Liver (tissue), 8 donors: ENCODE measurements at regions not wholly inside any gene's neighbourhood (a gene's known extent, or its start where the extent isn't known, plus 50 kb on each side); places are given as distances from the start of the nearest gene placed in this dataset.

Experiments
- DNase-seq: peaks from one replicate; pipeline ENCODE4 v3.0.0-alpha.2; 2017; ENCODE audit warnings: low spot score
- H3K27ac ChIP-seq, 2 donors: one replicate each; pipeline ENCODE4 v1.7.0; 2013; ENCODE audit warnings: inconsistent platforms in 2 of 2, low read length in 2 of 2, control low read depth in 1 of 2, low read depth in 1 of 2, mild to moderate bottlenecking in 1 of 2
- H3K27me3 ChIP-seq, 4 donors: one replicate each; pipeline versions ENCODE4 v1.6.1 to v1.7.0; 2013; ENCODE audit warnings: low read length in 3 of 4, inconsistent platforms in 1 of 4, mild to moderate bottlenecking in 1 of 4, moderate library complexity in 1 of 4; ENCODE audit not compliant: control insufficient read depth in 4 of 4, insufficient read depth in 4 of 4
- H3K36me3 ChIP-seq, 4 donors: one replicate each; pipeline versions ENCODE4 v1.6.1 to v1.7.0; 2013; ENCODE audit warnings: low read length in 3 of 4, mild to moderate bottlenecking in 3 of 4, low read depth in 1 of 4, moderate library complexity in 1 of 4; ENCODE audit not compliant: control insufficient read depth in 4 of 4, insufficient read depth in 3 of 4
- H3K4me1 ChIP-seq, 4 donors: one replicate each; pipeline versions ENCODE4 v1.6.1 to v1.7.0; 2013; ENCODE audit warnings: low read length in 3 of 4, mild to moderate bottlenecking in 3 of 4, moderate library complexity in 1 of 4; ENCODE audit not compliant: control insufficient read depth in 4 of 4, insufficient read depth in 4 of 4
- H3K4me3 ChIP-seq, 3 donors: one replicate each; pipeline versions ENCODE4 v1.6.1 to v1.7.0; 2013; ENCODE audit warnings: low read length in 3 of 3, control low read depth in 1 of 3, low read depth in 1 of 3, mild to moderate bottlenecking in 1 of 3
- H3K9ac ChIP-seq, 2 donors: one replicate each; pipeline ENCODE4 v1.7.0; 2013; ENCODE audit warnings: low read length in 2 of 2, mild to moderate bottlenecking in 2 of 2, moderate library complexity in 2 of 2, control low read depth in 1 of 2, low read depth in 1 of 2
- H3K9me3 ChIP-seq, 4 donors: one replicate each; pipeline versions ENCODE4 v1.6.1 to v1.7.0; 2013; ENCODE audit warnings: low read length in 3 of 4; ENCODE audit not compliant: control insufficient read depth in 4 of 4
- CTCF ChIP-seq: fragments of 150-350 bp; IDR thresholded peaks from 2 replicates; pipeline ENCODE4 v1.5.1; 2017; ENCODE audit warnings: improper control_type of control experiment, low read depth, low read length; ENCODE audit not compliant: missing input control
- EGR1 ChIP-seq, 2 donors: IDR thresholded peaks; 2 replicates each; pipeline ENCODE4 v1.6.1; 2016 to 2018; ENCODE audit warnings: antibody characterized with exemption in 2 of 2, low read depth in 2 of 2
- FOXA1 ChIP-seq: IDR thresholded peaks from 2 replicates; pipeline ENCODE4 v1.6.1; 2016; ENCODE audit warnings: antibody characterized with exemption
- FOXA2 ChIP-seq: IDR thresholded peaks from 2 replicates; pipeline ENCODE4 v1.6.1; 2016; ENCODE audit warnings: antibody characterized with exemption
- HNF4G ChIP-seq: IDR thresholded peaks from 2 replicates; pipeline ENCODE4 v1.6.1; 2016; ENCODE audit warnings: antibody characterized with exemption
- JUND ChIP-seq, 2 donors: IDR thresholded peaks; 2 replicates each; pipeline ENCODE4 v1.6.1; 2016; ENCODE audit warnings: antibody characterized with exemption in 2 of 2
- MAX ChIP-seq: IDR thresholded peaks from 2 replicates; pipeline ENCODE4 v1.6.1; 2016; ENCODE audit warnings: antibody characterized with exemption
- NR2F2 ChIP-seq: IDR thresholded peaks from 2 replicates; pipeline ENCODE4 v1.6.1; 2016; ENCODE audit warnings: antibody characterized with exemption
- RAD21 ChIP-seq, 2 donors: IDR thresholded peaks; 2 replicates each; pipeline ENCODE4 v1.6.1; 2016; ENCODE audit warnings: antibody characterized with exemption in 2 of 2, mild to moderate bottlenecking in 2 of 2
- REST ChIP-seq: IDR thresholded peaks from 2 replicates; pipeline ENCODE4 v1.6.1; 2016; ENCODE audit warnings: antibody characterized with exemption, mild to moderate bottlenecking
- RXRA ChIP-seq, 2 donors: IDR thresholded peaks; 2 replicates each; pipeline ENCODE4 v1.6.1; 2017 to 2018; ENCODE audit warnings: antibody characterized with exemption in 2 of 2, mild to moderate bottlenecking in 1 of 2
- SP1 ChIP-seq: IDR thresholded peaks from 2 replicates; pipeline ENCODE4 v1.6.1; 2018; ENCODE audit warnings: antibody characterized with exemption, mild to moderate bottlenecking
- TAF1 ChIP-seq: conservative IDR thresholded peaks from 2 replicates; pipeline ENCODE4 v1.6.1; 2016; ENCODE audit warnings: antibody characterized with exemption, mild to moderate bottlenecking
- YY1 ChIP-seq: IDR thresholded peaks from 2 replicates; pipeline ENCODE4 v1.6.1; 2016; ENCODE audit warnings: antibody characterized with exemption, mild to moderate bottlenecking
- WGBS: extraction: QIAGEN DNeasy Blood & Tissue Kit; methylation state at CpG from one replicate; pipeline ENCODE4 v1.1.7; 2013; 5-methylcytosine and 5-hydroxymethylcytosine counted together
- TF ChIP-seq, protein P1 (sequence below): IDR thresholded peaks from 2 replicates; pipeline ENCODE4 v1.6.1; 2016; ENCODE audit warnings: antibody characterized with exemption
- TF ChIP-seq, protein P2 (sequence below): IDR thresholded peaks from 2 replicates; pipeline ENCODE4 v1.6.1; 2016; ENCODE audit warnings: antibody characterized with exemption
- donor health status: healthy.
- donor health status: healthy.
- donor health status: healthy.
- donor health status: healthy.
- donor health status: healthy.

GRCh38 chr10:24041834-24042233 lies 167.1 kb upstream of the KIAA1217 start:
- no peaks in the 10 kb centered on the region for H3K9me3 ChIP-seq
- 67% methylated on average over 8 of the region's 8 CpGs for WGBS
- DNase-seq, result no peak

More at GRCh38 chr10:24041834-24042233, 167.1 kb upstream of the KIAA1217 start:
- no peaks in the 10 kb centered on the region for H3K36me3 ChIP-seq
- H3K27ac ChIP-seq, result no peak overlapping the region
- no peak overlapping the region for H3K4me3 ChIP-seq
- H3K4me1 ChIP-seq, result no peaks in the 10 kb centered on the region
- TF ChIP-seq EGR1 (IDR thresholded peaks at IDR 0.05; ENCODE audit: low read depth in 2 of 2) (no peak), MAX (no peak), YY1 (no peak), REST (no peak), FOXA2 (no peak), CTCF (no peak), FOXA1 (no peak), RAD21 (IDR thresholded peaks at IDR 0.05) (no peak), RXRA (IDR thresholded peaks at IDR 0.05) (no peak), JUND (IDR thresholded peaks at IDR 0.05) (no peak), NR2F2 (no peak), SP1 (no peak), TAF1 (no peak), HNF4G (no peak)
- TF ChIP-seq, protein P1, sequence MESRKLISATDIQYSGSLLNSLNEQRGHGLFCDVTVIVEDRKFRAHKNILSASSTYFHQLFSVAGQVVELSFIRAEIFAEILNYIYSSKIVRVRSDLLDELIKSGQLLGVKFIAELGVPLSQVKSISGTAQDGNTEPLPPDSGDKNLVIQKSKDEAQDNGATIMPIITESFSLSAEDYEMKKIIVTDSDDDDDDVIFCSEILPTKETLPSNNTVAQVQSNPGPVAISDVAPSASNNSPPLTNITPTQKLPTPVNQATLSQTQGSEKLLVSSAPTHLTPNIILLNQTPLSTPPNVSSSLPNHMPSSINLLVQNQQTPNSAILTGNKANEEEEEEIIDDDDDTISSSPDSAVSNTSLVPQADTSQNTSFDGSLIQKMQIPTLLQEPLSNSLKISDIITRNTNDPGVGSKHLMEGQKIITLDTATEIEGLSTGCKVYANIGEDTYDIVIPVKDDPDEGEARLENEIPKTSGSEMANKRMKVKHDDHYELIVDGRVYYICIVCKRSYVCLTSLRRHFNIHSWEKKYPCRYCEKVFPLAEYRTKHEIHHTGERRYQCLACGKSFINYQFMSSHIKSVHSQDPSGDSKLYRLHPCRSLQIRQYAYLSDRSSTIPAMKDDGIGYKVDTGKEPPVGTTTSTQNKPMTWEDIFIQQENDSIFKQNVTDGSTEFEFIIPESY, result no peak
- TF ChIP-seq, protein P2, sequence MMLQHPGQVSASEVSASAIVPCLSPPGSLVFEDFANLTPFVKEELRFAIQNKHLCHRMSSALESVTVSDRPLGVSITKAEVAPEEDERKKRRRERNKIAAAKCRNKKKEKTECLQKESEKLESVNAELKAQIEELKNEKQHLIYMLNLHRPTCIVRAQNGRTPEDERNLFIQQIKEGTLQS, result no peak
- H3K27me3 ChIP-seq, result peaks cover 0 to 5% (median 0%) of the 10 kb centered on the region in 4 donors
- H3K9ac ChIP-seq, result no peak overlapping the region
